ENCODE measurements at regions not wholly inside any gene's neighbourhood (a gene's known extent, or its start where the extent isn't known, plus 50 kb on each side); places are given as distances from the start of the nearest gene placed in this dataset.

DNA sequence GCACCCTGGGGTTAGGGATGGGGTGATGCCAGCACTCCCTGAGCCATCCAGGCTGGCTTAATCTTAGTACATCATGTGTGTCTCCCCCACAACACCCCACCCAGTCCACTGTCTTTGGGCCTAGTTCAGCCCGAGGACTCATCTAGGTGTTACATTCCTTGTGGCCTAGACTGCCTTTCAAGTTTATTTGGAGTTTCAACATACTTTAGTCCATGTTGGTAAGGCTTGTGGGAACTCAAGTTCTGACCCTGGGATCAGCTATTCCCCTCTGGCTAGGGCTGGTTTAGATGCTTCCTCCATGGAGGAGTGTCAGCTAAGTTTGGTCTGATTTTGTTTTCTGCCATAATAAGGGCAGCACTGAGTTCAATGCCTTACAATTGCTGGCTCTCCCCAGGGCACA lies 302.4 kb downstream of the SMARCA2 start:
- no peak for DNase-seq

DNA sequence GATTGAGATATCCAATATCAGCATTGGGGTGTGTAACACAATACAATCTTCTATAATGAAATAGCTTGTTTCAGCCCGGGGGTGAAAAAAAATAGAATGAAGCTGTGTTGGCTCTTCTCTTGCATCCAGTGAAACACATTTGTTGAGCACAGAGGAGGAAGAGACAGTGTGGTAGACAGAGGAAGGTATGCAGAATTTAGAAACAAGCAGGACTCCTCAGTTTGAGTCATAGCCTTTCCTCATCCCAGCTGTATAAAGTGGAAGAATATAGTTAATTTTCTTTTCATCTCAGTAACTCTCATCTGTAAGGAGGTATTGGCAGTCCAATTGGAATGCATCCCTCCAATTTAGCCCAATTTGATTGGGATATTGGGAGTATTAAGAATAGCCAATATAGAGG lies 302.2 kb upstream of the VLDLR start:
- DNase-seq, result no peak

DNA sequence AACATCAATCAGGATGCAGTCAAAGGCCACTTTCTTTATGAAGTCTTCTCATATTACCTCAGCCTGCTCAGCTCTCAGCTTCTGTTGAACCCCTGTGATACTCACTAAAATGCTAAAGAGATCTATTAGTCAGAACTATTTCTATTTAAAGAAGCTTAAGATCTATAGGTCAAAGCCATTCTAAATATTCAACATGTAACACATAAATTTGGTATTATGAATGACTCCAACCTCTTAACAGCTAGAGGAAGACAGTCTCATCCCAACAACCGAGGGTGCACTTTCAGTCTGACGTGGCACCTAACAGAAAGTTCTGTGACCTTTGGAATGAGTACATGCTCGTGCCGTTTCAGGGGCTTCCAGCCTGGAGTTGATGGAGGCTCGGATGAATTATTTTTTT lies 301.5 kb upstream of the VLDLR start:
- no peak for DNase-seq

DNA sequence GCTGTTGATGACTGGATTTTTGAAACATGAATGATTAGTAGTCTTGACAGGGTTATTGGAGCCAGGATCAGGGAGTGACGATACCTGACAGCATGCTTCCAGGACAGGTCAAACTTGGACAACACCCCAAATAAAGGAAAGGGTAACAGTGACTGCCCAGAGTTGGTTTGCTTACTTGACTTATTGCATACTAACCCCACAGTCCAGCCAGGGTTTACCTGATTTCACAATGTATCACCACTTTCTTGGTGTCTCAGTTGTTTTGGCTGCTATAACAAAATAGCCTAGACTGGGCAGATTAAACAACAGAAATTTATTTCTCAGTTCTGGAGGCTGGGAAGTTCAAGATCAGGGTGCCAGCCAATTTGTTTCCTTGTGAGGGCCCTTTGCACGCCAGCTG lies 301.0 kb upstream of the VLDLR start:
- no peak for DNase-seq

DNA sequence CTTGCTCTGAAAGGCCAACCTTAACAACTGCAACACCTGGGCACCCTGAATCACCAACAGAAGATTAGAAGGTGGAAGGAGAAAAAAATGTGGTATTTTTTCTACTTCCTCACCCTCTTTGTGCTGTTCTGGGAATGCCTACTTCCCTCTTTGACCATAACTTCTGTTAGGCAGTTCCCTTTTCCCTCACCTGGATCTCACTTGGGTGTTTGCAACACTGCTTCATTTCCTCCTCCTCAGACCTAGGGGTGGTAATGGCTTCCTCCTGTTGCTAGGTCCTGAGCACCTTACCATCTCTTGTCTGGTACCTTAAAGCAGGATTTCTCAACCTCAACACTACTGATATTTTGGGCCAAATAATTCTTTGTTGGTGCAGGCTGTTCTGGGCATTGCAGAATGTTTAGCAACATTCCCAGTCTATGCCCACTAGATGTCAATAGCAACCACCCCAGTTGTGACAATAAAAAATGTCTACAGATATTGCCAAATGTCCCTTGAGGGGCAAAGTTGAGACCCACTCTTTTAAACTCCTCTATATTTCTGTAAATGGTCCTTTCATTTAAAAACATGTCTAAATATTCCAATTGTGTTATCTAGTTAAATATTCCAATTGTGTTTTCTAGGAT lies 300.0 kb upstream of the VLDLR start:
- DNase-seq, result no peak

DNA sequence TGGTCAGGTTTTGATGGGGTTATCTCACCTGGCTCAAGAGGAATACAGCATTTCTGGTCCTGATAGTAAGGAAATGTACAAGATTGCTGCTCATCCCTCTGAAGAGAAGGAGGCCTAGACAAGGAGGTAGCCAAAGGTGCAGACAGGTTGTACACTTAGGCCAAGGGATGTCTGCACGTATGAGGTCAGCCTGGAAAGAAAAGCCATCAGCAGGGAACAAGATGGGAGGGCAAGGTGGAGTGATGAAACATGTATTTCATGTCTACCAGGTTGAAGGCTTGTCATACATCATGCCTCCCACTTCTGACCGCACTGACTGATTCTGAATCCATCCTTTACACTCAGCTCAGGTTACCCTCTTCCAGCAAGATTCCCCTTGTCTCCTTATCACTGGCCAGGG lies 296.8 kb upstream of the VLDLR start:
- no peak for DNase-seq

DNA sequence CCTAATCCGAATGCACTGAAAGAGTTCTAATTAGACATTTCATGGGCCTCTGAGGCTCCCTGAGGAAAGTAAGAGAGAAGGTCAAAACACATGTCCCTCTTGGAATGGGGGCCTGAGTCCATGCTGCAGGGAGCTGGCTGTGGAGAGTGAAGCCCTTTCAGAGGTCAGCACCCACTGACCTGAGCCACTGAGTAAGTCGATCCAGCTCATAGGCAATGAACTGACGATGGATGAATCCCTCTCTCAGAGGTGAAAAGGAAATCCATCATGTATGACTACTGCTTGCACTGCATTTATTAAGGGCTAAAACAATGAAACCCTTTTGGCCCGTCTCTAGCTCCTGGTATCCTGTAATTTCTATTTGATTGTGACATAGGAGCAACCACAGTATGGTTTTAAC lies 288.9 kb upstream of the VLDLR start:
- no peak for DNase-seq

DNA sequence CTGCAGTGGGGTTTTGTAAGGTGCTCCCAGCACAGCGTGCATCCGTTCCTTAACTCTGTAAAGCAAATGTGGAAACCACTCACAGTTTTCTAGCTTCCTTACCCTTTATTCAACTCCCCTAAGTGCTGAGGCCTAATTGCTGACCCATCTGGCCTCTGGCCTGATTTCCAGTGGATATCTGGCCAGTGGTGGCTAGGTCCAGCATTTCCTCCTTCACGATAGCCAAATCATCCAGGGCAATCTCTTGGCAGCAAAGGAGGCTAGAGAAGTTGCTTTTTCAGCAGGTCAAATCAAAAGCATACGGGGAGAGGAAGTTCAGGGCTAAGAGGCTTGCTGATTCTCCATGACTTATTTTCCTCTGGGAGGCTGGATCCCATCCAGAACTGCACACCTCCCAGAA lies 286.3 kb upstream of the VLDLR start:
- no peak for DNase-seq

DNA sequence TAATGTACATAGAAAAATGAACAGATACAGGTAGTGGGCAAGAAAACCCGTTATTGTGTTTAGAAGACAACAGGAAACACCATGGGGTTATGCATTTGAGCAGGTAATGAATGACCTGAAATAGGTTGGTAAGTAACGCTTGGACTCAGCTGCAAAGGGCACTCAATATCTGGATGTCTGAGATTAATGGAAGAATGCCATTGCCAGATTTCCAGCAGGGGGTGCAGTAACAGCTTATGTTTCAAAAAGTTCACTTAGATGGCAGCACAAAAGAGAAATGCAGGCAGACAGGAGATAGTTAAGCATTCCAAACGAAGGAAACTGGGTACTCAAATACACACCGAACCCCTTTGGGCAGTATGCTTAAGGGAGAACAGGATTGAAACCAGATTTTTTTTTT lies 285.5 kb upstream of the VLDLR start:
- DNase-seq, result no peak

DNA sequence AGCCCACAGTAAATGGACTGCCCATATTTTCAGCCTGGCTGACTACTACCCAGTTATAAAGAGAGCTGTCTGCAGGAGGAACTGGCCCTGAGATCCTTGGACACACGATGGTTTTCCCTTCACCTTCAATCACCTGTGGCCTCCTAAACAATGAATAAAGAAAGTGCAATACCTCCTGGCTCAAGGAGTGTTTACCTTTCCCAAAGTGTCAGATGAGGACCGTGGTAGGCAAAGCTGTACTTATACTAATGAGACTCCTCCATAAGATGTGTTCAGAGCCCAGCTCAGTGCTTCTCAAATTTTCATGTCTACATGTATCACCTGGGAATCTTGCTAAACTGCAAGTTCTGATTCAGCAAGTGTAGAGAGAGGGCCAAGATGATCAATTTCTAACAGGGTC lies 284.5 kb upstream of the VLDLR start:
- no peak for DNase-seq

DNA sequence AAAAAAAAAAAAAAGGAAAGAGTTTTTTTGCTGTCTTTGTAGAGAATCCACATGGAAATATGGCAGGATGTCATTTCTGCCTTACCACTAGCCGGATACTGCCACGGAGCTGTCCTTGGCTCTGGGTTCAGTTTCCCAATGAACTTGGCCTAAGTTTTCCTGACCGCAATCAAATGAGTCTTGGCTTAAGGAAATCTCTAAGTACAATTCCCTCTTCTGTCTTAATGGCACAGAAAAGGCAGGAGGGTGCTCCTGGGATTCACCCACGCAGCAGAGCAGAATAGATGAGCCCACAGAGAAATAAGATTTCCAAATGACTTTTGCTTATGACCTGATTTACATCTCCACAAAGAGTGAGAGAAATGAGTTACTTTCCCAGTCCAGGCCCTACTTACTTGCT lies 284.0 kb upstream of the VLDLR start:
- DNase-seq, result no peak

DNA sequence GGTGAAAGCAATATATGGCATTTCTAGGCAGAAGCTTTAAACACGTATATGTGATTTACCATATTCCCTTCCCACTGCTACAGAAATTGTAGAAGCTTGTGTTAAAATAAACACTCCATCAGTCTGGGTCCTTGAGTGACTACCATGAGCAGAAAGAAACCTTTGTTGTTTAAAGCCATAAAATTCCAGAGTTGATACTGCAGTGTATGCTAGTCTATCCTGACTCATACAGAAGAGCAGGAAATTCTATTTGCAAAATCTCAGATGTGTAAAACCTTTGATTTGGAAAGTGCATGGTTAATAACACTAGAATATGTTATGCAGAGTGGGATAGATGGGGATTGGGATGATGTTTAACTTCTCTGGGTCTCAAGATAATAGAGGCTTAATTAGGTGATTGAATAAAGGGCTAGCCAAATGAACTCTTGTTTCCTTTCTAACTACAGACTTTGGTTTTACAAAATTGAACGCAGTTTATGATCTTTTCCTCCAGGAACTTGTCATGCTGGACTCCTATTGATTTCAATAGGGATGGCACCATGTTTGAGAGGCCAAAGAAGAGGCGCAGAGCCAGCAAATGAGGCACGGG lies 282.7 kb upstream of the VLDLR start:
- DNase-seq, result no peak

DNA sequence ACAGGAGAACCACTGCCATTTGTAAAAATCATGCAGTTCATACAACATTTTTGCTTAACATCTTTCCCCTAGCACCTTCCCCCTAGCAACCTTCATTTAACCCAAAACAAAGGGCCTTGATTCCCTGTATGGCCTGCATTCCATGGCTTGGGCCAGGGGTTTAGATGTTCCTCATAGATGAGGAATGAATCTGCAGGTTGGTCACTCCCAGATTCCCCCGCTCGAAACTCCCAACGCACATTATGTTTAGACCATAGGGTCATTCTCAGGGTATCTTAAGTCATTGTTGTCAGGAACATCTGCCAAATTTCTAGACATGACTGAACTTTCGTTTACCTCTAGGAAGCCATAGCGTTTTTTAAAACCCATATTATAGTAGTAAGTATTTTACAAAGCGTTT lies 282.2 kb upstream of the VLDLR start:
- no peak for DNase-seq

DNA sequence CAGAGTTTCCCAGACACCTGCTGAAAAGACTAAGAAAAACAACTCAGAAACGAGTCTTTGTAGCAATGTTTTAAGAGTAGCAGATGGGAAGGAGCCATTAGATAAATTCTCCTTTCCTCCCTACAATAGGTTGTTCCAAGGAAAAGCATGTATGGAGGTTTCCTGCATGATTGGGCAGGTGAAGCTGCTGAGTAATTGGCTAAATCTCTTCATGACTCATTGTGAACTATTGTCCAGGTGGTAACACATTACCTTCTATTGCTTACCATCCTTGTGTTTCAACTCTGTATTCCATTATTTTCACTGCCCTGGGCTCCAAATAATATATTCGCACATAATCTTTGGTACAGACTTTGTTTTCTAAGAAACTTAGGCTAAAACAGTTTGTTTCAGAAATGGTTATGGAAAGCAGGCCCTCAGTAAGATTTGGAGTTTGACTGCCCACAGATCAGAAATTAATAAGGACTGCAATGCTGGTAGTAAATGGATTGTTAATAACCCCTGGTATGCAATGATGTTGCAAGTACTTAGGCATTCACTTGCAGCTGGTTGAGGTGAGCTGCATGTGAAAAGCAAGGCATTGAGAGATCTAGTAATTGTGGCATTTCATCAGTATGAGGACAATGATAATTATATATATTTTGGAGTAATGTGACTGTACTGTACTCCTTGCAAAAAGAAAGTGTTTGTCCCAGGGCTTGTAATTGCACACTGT lies 281.4 kb upstream of the VLDLR start:
- DNase-seq, result no peak

DNA sequence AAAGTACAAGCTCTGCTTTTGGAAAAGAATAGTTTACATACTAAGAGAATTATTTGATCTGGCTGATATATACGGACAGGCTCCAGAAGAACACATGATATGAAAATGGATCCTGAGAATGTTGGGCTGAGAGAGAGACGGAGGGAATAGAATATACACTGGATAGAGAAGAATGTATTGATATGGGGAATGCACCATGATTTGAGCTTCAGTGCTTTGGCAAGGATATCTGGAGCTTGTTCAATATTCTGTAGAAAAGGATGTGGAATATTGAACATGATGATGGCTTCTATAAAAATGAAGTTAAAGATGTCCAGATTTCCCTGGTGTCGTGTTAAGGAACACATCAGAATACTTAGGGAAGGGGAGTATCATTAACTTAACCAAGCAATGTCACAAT lies 280.5 kb upstream of the VLDLR start:
- DNase-seq, result no peak

DNA sequence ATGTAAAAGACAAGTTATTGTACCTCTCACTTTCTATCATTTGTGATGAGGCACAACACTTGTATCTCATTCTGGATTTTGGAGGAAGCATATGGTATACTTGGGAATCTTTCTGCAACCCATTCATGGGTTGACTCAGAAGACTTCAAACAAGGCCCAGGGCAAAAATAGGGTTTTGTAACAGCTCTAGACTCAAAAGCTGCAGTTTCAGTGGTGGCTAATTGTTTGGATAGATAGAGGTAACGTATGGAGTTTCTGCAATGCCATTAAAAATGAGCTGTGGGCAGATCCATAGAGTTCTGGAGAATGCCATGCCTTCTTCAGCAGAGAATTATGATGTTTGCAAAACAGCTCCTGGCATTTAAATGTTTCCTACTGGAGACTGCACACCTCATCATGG lies 279.6 kb upstream of the VLDLR start:
- no peak for DNase-seq

DNA sequence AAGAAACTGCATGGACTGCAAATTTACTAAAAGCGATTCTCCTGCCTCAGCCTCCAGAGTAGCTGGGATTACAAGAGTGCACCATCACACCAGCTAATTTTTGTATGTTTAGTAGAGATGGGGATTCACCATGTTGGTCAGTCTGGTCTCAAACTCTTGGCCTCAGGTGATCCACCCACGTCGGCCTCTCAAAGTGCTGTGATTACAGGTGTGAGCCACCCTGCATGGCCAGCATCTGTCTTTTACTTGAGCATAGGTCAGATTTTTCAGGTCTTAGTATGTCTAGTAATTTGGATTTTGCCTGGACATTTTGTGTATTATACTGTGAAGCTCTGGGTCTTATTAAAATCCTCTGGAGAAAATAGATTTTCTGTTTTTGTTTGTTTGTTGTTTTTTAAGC lies 277.8 kb upstream of the VLDLR start:
- no peak for DNase-seq

DNA sequence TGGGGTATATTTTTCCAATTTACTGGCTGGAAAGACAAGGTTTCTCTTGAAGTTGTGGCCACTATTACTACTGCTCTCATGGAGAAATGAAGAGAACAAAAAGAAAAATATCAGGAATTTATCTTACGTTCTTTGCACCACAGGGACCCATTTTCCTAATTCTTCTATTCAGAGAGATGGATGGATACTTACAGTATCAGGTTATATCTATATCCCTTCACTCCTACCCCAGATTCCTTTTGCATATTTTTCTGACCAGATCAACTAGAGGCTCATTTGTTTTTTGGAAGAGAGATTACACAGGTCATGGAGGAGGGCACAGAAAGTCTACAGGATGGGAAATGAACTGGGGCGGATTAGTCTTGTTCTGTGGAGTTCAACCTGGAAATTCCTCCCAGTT lies 277.2 kb upstream of the VLDLR start:
- DNase-seq, result no peak

DNA sequence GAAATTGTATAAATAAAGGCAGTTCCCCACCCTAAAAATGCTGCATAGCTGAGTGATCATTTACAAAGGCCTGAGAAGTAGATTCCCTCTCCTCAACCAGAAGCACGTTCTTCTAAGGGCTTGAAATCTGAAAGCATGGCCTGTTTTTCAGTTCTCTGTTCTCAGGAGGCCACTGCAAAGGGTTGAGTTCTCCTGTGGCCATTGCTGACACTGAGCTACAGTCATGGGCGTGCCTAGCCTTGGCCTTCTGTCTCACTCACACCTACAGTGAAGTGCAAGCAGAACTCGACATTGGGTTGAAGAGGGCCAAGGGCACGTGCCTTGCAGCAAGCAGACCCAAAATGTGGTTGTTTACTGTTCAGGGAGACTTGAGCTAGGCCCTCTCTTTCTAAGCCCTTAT lies 276.6 kb upstream of the VLDLR start:
- no peak for DNase-seq

DNA sequence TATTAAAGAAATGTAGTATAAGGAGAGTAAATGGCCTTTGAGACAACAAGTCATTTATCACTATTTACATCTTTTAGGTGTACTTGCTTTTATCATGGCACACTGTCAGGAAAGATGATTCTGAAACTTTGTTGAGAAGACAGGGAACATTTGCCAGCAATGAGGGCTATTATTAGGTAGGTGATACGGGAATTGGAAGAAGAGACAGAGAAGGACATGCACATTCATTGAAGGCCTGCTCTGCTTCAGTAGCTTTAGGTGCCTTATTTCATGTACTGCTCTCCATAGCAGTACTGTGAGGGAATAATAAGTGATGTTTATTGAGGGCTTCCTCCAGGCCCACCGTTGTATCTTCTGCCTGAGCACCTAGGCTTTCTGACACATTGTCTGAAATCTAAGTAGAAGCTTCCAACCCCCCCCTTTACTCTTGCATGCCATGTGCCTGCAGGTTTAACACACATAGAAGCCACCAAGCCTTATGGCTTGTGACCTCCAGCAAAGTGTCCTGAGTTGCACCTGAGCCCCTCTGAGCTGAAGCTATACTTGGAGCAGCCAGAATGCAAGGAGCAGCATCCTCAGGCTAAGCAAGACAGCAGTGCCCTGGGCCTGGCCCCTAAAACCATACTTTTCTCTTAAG lies 275.2 kb upstream of the VLDLR start:
- DNase-seq, result no peak

DNA sequence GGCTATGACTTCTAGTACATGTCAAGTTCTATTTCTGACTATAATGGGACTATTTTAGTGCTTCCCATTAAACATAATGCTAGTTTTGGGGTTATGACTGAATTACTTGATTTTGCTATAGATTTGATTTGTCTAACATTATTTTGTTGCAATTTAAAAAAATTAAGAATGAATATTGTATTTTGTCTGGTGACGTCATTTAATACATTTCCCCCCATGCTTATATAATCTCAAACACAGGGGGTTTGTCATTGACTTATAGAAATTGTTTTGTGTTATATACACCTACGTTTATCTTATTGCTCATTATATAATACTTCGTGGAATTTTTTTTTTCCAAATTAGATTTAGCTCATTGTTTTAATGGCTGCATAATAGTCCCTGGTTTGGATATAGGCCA lies 270.3 kb upstream of the VLDLR start:
- no peak for DNase-seq

DNA sequence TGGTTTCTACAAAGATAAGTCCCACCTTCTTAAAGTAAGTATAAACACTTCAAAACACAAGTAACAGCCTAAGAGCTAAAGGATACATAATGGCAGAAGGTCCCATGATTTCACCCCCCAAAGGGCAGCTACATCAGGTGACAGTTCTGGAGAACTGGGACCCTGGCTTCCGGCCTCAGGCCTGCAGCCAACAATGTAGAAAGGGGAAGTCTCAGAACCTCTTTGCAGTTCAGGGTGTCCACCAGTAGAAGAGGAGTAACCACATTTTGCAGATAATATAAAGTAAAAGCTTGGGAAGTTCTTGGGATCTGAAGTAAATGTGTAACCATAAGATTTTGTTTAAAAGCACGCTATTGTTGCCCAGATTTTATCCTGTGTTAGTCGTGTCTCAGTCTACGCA lies 267.4 kb upstream of the VLDLR start:
- DNase-seq, result no peak

DNA sequence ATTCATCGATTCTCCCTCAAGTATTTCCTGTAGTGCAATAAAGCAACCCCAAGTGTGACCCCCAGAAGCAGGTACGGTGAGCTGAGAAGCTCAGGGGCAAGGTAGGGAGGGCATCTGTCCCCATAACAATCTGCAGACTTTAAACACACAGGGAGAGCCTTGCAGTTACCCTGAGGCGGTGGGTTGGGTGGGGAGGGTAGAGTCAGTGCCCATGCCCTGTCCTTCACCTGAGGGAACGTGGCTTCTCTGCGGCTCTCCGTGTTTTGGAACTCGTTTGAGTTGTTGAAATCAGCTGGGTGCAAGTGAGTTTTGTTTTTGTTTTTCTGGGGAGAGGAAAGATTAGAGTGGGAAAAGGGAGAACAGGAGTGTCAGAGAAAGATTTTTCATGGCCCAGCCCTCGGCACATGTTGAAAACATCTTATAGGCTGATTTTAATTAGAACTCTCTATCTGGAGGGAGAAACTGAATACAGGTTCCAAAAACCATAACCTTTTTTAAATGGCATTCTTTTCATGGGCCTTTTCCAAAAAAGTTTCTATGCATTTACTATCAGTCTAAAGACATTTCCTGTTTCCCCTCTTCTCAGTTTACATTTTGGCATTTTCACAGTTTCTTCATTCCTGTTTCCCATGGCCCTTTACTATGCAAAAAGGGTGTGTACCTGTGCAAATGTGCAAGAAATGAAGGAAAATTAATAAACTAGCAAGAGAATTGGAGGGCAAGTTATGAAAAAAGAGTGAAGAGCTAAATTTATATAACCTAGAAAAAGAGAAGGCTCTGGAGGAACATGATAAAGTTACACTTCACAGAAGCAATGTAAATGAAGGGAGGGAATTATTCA lies 266.5 kb upstream of the VLDLR start:
- DNase-seq, result no peak

DNA sequence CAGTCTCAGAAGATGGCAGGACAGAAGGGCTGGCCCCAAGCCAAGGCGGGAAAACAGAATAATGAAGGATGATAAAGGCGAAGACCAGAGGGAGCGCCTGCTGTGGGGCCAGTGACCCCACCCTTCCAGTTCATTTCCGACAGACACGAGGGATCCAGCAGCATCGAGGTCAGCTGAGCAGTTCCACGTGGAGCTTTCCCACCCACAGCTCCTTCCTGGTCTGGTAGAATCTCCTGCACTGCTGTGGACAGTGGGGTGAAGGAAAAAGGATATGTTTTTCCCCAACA lies 265.9 kb upstream of the VLDLR start:
- no peak for DNase-seq
